K562 (cell line): ENCODE measurements at regions not wholly inside any gene's neighbourhood (a gene's known extent, or its start where the extent isn't known, plus 50 kb on each side); places are given as distances from the start of the nearest gene placed in this dataset.

ENCODE experiments used
- ATAC-seq: fragments of 200-7000 bp; cut with Tn5 transposase; 3 replicates; pipeline ENCODE4 v1.9.1; 2020; ENCODE audit warnings: moderate library complexity
- BruUV-seq: library from RNA; stranded (reverse); fragments of 400-500 nt; replicated peaks from 2 replicates; lab custom pipeline; 2021; lab: Mats Ljungman, UMichigan
- CTCF ChIA-PET: fragments of 300-600 bp; formaldehyde crosslinking; extraction: SDS; loops from one replicate; lab custom pipeline; 2021; ENCODE audit warnings: low intra/inter-chr PET ratio; lab: Yijun Ruan, JAX
- POLR2A ChIA-PET: fragments of 300-600, 350-650 bp; sonication (Branson Sonifier 250); formaldehyde crosslinking; extraction: SDS; loops from one replicate; lab custom pipeline; 2021; ENCODE audit warnings: antibody characterized with exemption, inconsistent platforms; lab: Yijun Ruan, JAX
- DNase-seq, 4 experiments: peaks; one replicate each; pipeline versions ENCODE4 v3.0.0 to v3.0.0-alpha.2; 2011 to 2018; ENCODE audit warnings: low spot score in 3 of 4, mixed read lengths in 3 of 4; ENCODE audit errors: extremely low read depth in 1 of 4
- FAIRE-seq: peaks from 2 replicates; lab custom pipeline; 2011; peaks lifted over from hg19 to GRCh38; lab: Jason Lieb, UNC
- H2AFZ ChIP-seq: 2 replicates; pipeline ENCODE4 v1.6.0; 2011; ENCODE audit warnings: low read depth, low read length, control low read depth, inconsistent platforms
- H3K27ac ChIP-seq: fragments of 200-600 bp; 3 replicates; pipeline ENCODE4 v1.8.0; 2011; ENCODE audit warnings: low read depth, mild to moderate bottlenecking, control low read depth, inconsistent platforms, low read length, moderate library complexity, mixed read lengths; ENCODE audit errors: extremely low read depth
- H3K27me3 ChIP-seq, 2 experiments: fragments of 300-600 bp in 1 of 2; 2 replicates in 1 of 2; 3 replicates in 1 of 2; pipeline versions ENCODE4 v1.6.0 to v1.8.0; 2011; ENCODE audit warnings: inconsistent platforms in 2 of 2, low read length in 2 of 2, mild to moderate bottlenecking in 1 of 2, mixed read lengths in 1 of 2, moderate library complexity in 1 of 2; ENCODE audit not compliant: control insufficient read depth in 2 of 2, insufficient read depth in 2 of 2
- H3K36me3 ChIP-seq: fragments of 300-600 bp; 3 replicates; pipeline ENCODE4 v1.8.0; 2011; ENCODE audit warnings: mild to moderate bottlenecking, low read length, inconsistent platforms; ENCODE audit not compliant: control insufficient read depth, insufficient read depth
- H3K4me1 ChIP-seq, 2 experiments: fragments of 200-600 bp in 1 of 2; replicated peaks in 1 of 2; 2 replicates in 1 of 2; 3 replicates in 1 of 2; pipeline versions ENCODE4 v1.5.1 to v1.8.0; 2011; ENCODE audit warnings: inconsistent platforms in 2 of 2, low read length in 2 of 2, mild to moderate bottlenecking in 1 of 2, mixed read lengths in 1 of 2, moderate library complexity in 1 of 2; ENCODE audit not compliant: control insufficient read depth in 2 of 2, insufficient read depth in 2 of 2
- H3K4me2 ChIP-seq: 2 replicates; pipeline ENCODE4 v1.6.1; 2011; ENCODE audit warnings: low read length, control low read depth, inconsistent platforms, mixed read lengths; ENCODE audit not compliant: insufficient read depth
- H3K4me3 ChIP-seq: fragments of 200-600 bp; sonication (generic), shearing (Covaris generic); 2 replicates; pipeline ENCODE4 v1.5.1; 2016; ENCODE audit warnings: control low read depth, inconsistent platforms
- H3K79me2 ChIP-seq: fragments of 200-600 bp; 3 replicates; pipeline ENCODE4 v1.8.0; 2011; ENCODE audit warnings: low read length, inconsistent platforms; ENCODE audit not compliant: control insufficient read depth, insufficient read depth
- H3K9ac ChIP-seq, 2 experiments: 2 replicates each; pipeline versions ENCODE4 v1.6.0 to v1.6.1; 2011; ENCODE audit warnings: low read depth in 2 of 2, low read length in 2 of 2, control low read depth in 1 of 2, inconsistent platforms in 1 of 2, mild to moderate bottlenecking in 1 of 2, mixed read lengths in 1 of 2; ENCODE audit not compliant: insufficient read depth in 1 of 2
- H3K9me1 ChIP-seq: one replicate; pipeline ENCODE4 v1.6.0; 2011; ENCODE audit warnings: inconsistent platforms, mild to moderate bottlenecking, low read length, moderate library complexity; ENCODE audit not compliant: control insufficient read depth, insufficient read depth
- H3K9me3 ChIP-seq: replicated peaks from 2 replicates; pipeline ENCODE4 v1.5.1; 2011; ENCODE audit warnings: low read depth, low read length, inconsistent platforms; ENCODE audit not compliant: control insufficient read depth, insufficient read depth
- H4K20me1 ChIP-seq: replicated peaks from 2 replicates; pipeline ENCODE4 v1.6.1; 2011; ENCODE audit warnings: low read length, inconsistent platforms, mixed read lengths; ENCODE audit not compliant: control insufficient read depth, insufficient read depth
- DEAF1 ChIP-seq: fragments of 450-650 bp; formaldehyde crosslinking; IDR thresholded peaks from 2 replicates; pipeline ENCODE4 v1.4.0; 2020; ENCODE audit warnings: mild to moderate bottlenecking, moderate library complexity
- MAZ ChIP-seq, 2 experiments: fragments of 450-650 bp in 1 of 2; sonication (generic) in 1 of 2; formaldehyde crosslinking; IDR thresholded peaks in 1 of 2; conservative IDR thresholded peaks in 1 of 2; 2 replicates each; pipeline versions ENCODE4 v1.4.0 to v1.5.0; 2020; ENCODE audit warnings: mild to moderate bottlenecking in 1 of 2, missing genetic modification reagents in 1 of 2
- STAT5B ChIP-seq: fragments of 250-450 bp; sonication (Bioruptor Pico); IDR thresholded peaks from 2 replicates; pipeline ENCODE4 v1.8.0; 2021; ENCODE audit warnings: mild to moderate bottlenecking, inconsistent platforms
- WGBS: fragments of 100-300 bp; shearing (Covaris generic); methylation state at CpG from one replicate; pipeline ENCODE4 v1.1.6; 2016; ENCODE audit warnings: low coverage, mixed read lengths; ENCODE audit not compliant: insufficient coverage; ENCODE audit errors: missing lambda C conversion rate; 5-methylcytosine and 5-hydroxymethylcytosine counted together
- in situ Hi-C: fragments of 300-500 bp; cut with MboI; formaldehyde crosslinking; loops from 4 replicates; pipeline ENCODE4 v1.15.0; 2018; ENCODE audit warnings: inconsistent platforms, mixed read lengths
- intact Hi-C: fragments of 100-400 bp; cut with micrococcal nuclease; formaldehyde crosslinking; loops from 2 replicates; pipeline ENCODE4 v1.14.2; 2022

GRCh38 chr12:84198294-84198946 lies 714.2 kb downstream of the SLC6A15 start (continued):
- no peak for TF ChIP-seq MAZ (CRISPR knock-in tag; conservative IDR thresholded peaks at IDR 0.05 in 1 of 2, IDR thresholded peaks at IDR 0.05 in 1 of 2)
- no peak for TF ChIP-seq DEAF1 (CRISPR knock-in tag)
- TF ChIP-seq, all 486 proteins: peak for 0

GRCh38 chr12:84191779-84192178 lies 720.8 kb downstream of the SLC6A15 start:
- no peak for TF ChIP-seq STAT5B (CRISPR knock-in tag)
- TF ChIP-seq, all 486 proteins: peak for 0
- Histone ChIP-seq H2AFZ (no peak overlapping the region), H3K4me2 (no peak overlapping the region), H3K4me1 (no peaks in the 10 kb centered on the region), H3K4me3 (no peak overlapping the region), H3K9me1 (no peaks in the 10 kb centered on the region), H4K20me1 (no peaks in the 10 kb centered on the region), H3K79me2 (no peaks in the 10 kb centered on the region), H3K27ac (no peak overlapping the region), H3K9ac (no peak overlapping the region), H3K36me3 (no peaks in the 10 kb centered on the region), H3K9me3 (no peaks in the 10 kb centered on the region; the same call in 1 of the 2 replicates), H3K27me3 (no peaks in the 10 kb centered on the region)
- intact Hi-C loops (no loop called here), in situ Hi-C loops (no loop called here)
- no TSS peak for BruUV-seq
- FAIRE-seq (no peak), ATAC-seq (no peak), DNase-seq (no peak)
- CTCF ChIA-PET, result no interaction called here
- 4% methylated on average over 3 of the region's 3 CpGs for WGBS
- POLR2A ChIA-PET, result no interaction called here
